ENCODE measurements at regions not wholly inside any gene's neighbourhood (a gene's known extent, or its start where the extent isn't known, plus 50 kb on each side); places are given as distances from the start of the nearest gene placed in this dataset.

DNA sequence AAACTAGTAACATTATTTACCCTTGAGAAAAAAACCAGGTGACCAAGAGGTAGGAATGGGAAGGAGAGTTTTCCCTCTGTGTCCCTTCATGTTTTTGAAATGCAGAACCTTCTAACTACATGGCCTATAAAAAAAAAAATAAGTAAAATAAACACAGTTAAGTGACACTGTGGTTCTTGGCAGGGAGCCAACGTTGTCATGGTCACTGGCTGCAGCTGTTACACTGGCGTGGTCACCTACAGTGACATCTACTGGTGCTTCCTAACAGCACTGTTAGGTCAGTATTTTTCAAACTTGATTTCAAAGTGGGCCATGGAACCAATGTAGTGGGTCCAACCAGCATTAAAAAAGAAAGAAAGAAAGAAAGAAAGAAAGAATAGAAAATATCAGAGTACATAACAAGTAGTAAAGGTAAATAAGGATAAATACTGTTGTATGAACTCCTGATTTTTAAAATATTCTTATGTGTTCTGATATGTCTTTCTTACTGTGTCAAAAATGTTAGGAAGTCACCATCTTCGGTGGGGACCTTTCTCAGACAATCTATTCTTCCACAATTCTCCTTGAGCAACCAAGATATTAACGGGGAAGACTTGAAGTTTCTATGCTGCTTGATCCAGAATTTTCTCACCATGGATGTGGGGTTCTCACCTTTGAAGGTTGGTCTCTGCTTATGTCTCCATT is 59.1 kb upstream of the PJA2 start:
- DNase-seq (ENCODE audit: low read depth in 3 of 3) = peak in 2 of 3 experiments; percentile 28 to 46

- DNase-seq (ENCODE audit: low read depth in 3 of 3) = no peak
Measured at GRCh38 chr5:109468288-109468676, 58.5 kb upstream of the PJA2 start.

- no peak for DNase-seq (ENCODE audit: low read depth in 3 of 3)
Measured at GRCh38 chr5:109467058-109467457, 57.3 kb upstream of the PJA2 start.
